Effector CD8-positive, alpha-beta T cell (primary cell): ENCODE measurements at regions not wholly inside any gene's neighbourhood (a gene's known extent, or its start where the extent isn't known, plus 50 kb on each side); places are given as distances from the start of the nearest gene placed in this dataset.

ENCODE experiments used
- DNase-seq: peaks from one replicate; lab custom pipeline; 2025; lab: John Stamatoyannopoulos, UW

DNA sequence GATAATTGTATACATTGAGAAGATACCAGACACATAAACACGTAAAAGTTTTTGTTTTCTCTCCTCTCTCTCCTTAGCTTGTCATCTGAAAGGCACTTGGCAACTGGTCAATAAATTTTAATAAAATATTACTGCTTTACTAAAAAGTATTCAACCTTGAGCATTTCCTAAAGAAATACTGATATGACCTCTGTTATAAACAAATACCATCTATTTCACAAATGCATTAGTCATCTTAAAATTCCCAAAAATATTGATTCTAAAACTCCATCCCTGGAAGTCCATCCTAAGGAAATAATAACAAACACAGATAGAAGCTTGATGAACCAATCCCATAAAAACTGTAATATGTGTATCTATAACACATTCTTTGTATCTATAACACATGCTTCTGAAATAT lies 483.2 kb downstream of the TLR4 start:
- DNase-seq, result no peak

DNA sequence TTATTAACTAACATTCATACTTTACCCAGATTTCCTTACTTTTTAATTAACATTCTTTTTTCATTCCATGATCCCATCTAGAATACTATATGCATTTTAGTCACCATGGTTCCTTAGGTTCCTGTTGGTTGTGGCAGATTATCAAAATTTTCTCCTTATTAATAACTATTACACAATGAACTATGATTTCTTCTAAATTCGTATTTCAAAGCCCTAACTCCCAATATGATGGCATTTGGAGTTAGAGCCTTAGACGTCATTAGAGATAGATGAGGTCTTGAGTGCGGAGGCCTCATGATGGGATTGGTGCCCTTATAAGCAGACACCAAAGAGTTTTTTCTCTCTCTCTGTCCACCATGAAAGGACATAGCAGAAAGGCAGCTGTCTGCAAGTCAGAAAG lies 485.4 kb downstream of the TLR4 start:
- DNase-seq, result no peak

DNA sequence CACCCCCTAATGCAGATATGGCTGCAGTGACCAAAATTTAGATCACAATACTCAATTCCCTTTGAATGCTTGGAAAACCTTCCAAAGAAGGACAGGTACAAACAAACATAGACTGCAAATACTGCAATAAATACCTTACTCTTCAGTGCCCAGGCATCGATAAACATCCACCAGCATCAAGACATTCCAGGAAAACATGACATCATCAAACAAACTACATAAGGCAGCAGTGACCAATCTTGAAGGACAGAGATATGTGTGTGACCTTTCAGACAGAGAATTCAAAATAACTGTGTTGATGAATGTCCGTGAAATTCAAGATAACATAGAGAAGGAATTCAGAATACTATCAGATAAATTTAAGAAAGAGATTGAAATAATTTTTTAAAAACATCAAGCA lies 488.6 kb downstream of the TLR4 start:
- DNase-seq, result no peak

DNA sequence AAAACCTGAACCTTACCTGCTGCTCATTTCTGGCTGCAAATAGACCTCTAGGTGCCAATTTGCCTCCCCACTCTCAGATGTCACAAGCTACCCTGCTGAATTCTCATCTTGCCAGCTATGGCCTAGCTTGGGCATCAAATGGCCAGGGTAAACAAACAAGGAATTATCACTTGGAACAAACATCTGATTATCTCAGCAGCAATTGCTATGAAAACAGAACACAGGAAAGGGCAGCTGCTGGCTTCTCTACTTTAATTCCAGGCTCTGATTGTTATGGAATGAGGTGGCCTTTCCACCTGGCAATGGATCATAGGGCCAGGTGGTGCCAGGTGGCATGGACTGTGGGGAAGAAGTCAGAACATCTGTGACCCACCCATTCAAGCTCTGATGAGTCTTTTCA lies 505.1 kb downstream of the TLR4 start:
- DNase-seq, result no peak

DNA sequence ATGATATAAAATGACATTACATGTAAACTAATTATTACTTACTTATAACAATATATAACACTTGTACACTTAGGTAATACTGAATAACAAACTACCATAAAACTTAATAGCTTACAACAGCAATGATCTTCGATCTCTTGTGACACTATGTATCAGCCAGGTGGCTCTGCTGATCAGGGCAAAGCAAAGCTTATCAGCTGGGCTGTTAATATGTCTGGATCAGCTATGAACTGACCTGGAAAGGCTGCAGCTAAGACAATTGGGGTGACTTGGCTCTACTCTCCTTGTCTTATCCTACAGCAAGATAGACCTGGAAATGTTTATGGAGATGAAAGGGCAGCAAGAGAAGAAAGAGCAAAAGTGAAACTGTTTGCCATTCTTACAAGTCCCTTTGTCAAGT lies 511.3 kb downstream of the TLR4 start:
- no peak for DNase-seq

DNA sequence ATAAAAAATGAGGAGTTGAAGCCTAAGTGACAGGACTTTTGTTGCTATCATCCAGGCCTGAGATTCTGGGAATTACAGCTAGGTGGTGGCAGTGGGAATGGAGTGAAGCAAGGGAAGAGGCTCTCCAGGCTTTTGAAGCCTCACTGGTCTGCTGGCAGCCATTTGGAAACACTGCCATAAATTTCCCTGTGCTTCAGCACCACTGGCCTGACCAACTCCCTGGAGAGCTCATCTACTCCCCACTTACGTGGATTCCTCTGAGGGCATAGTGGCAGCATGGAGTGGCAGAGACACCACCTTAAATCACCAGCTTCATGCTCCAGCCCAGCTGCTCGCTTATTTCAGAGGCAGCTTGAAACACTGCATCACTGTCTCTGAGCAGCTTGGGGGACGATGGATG lies 518.2 kb downstream of the TLR4 start:
- no peak for DNase-seq

DNA sequence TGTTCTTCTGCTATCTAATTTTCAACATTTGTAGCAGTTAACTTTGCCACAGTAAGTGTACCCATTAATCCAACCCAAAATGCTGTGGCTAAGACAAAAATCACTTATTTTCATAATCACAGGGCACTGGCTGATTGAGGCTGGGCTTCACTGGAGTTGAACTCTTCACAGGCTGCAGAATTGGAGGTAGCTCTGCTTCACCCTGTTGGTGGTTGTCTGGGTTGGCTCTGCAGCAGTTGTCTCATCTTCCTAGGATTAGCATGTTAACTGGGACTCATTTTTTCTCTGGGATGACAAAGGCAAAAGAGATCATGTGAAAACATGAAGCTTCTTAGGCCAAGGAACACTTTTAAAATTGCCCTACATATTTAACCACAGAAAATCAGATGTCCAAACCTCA lies 518.9 kb downstream of the TLR4 start:
- DNase-seq, result no peak

DNA sequence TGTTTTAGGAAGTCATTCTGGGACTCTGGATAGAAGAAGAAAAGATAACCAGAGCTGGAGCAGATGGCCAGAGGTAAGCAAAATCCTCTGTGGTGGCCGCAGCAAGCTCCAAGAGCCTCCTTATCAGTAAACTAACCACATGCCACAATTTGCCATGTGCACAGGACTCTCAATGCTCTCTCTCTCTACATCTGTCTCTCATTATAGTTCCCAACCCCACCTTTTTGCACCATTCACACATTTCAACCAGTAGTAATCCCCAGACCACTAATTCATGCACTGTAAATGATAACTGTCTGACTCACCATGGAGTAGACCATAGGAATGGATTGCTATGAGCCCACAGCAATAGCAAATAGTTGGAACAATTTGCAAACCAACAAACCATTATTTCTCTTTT lies 526.1 kb downstream of the TLR4 start:
- DNase-seq, result no peak

DNA sequence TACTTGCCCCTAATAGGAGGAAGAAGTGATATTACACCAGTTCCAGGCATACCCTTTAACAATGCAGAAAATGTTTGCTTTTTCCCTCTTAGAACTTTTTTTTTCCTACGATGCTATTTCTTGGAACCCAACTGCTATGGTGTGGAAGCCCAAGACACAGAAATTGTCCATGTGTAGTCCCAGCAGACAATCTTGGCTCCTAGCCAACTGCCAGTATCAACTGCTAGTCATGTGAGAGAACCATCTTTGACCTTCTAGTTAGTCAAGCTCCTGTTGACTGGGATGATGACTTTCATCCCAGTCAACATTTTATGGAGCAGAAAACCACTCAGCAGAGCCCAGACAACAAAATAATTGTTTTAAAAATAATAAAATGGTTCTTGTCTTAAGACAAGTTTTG lies 532.4 kb downstream of the TLR4 start:
- DNase-seq, result no peak

DNA sequence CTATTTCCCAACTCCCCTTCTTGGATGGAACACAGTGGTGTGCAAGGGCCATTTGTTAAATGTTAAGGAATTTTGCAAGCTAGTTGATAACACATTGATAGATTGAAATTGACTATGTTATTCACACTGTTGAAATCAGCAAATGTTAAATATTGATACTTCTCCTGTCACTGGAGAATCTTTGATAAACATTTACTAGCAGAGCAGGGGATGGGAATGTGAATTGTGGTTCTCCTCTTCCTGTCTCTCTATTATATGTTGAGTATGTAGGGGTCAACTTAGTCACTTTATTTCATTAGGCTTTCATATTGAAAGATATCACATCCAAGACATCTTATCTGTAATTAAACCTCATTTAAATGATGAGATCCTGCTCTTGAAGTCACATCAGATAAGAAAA lies 533.9 kb downstream of the TLR4 start:
- DNase-seq, result no peak

DNA sequence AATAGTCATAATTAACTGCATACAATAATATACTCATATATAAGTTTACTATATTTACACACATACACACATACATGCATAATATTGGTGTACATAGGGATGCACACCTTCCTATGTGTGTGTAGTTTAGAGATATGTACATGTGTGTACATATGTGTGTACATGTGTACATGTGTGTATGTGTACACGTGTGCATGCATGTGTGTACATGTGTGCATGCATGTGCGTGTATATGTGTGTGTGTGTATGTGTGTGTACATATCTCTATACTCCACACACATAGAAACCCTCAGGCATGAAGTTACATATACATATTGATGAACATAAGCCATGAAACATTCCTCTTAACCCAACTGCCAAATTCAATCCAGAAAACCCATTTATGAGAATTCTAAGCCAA lies 547.8 kb downstream of the TLR4 start:
- no peak for DNase-seq

DNA sequence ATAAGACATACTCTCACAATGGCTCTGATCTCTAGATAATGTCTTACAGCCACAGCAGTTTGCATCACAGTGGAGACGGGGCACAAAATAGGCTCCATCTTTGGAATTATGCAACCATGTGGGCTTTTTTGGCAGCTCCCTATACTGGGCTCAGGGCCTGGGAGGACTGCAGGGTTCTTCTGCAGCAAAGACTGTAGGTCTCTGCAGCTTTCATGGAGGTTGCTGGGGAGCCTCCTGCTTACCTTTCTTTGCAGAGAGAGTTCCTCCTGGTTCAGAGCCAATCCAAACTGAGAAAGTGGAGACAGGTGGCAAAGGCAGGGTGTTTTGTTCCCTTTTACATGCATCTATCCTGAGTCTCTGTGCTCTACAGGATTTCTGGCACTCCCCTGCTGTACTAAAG lies 558.0 kb downstream of the TLR4 start:
- DNase-seq, result no peak

DNA sequence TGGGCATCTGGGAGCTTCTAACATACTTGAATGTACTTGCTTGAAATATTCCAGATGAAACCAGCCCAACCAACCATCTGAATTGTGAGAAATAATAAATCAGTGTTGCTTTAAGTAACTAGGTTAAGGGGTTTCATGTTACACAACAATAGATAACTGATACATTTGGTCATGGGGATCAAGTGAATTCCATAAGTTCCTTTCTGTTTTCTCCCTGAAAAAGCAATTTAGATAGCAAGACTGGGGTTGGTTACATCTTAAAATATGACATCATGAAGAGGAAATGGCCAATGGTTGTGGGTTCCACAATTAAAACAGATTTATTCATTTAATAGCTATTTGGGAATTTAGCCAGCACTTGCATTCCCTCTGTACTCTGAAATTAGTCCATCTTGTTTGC lies 559.7 kb downstream of the TLR4 start:
- DNase-seq, result no peak

DNA sequence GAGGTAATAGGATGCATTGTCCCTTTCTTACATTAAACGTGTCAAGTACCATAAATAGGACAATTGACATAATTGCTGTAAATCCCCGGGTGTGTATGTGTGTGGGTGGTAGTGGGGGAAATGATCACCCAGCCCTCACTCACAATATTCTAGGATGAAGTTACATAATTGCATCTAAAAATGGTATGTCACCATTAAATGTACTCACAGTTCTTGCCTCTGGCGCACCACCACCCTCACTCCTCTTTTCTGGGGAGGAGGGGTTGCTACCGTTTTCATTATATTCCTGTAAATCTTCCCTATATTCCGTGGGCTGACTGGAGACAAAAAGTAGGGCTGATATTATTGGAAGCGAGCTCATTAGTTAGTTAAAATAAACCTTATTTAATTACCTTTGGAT lies 563.8 kb downstream of the TLR4 start:
- no peak for DNase-seq

DNA sequence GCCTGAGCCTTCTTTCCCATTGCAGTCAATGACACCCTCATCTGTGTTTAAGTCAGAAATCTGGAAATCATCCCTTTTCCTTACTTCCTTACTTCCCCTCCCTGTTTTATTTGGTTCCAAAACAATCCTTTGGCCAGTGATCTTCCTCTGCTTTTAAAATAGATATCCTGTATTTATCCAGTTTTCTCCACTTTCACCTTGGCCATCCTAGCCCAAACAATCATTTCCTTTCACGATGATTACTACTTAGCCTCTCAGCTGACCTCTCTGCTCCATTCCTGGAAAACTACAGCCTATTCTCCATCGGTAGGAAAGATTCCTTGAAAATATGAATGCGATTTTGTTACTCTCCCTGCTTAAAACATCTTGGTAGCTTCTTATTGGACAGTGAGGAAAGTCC lies 565.4 kb downstream of the TLR4 start:
- no peak for DNase-seq

DNA sequence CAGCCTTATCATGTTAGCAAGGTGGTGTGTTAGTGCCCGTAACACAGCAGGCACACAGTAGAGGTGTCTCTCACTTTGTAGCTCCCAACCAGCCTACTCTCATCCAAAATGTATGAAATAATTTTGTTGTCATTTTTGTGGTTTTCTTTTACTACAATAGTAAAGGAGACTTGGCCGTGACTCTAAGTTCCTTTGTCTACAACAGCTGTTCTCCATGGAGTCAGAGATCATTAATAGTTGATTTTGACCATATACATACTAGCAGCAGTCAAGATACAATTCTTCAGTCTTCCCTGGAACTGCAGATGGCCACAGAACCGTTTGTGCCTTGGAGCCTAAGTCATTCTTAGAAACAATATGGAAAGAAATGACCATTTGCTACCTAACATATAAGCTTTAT lies 567.1 kb downstream of the TLR4 start:
- DNase-seq, result no peak

DNA sequence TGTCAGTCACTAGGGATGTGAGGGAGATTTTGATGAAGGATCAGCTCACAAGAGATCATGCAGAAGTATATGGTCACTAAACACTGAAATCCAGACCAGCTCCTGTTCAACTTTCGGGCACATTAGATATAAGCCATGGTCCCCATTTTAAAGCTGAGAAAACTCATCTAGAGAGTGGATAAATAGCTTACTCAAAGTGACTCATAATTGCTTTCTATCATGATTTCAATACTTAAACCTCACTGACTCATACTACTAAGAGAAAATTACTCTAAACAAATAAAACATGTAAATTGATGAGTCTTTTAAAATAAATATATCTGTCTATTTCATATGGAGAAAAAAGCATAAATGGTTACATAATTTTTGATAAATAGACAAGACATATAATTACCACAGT lies 567.7 kb downstream of the TLR4 start:
- DNase-seq, result no peak

DNA sequence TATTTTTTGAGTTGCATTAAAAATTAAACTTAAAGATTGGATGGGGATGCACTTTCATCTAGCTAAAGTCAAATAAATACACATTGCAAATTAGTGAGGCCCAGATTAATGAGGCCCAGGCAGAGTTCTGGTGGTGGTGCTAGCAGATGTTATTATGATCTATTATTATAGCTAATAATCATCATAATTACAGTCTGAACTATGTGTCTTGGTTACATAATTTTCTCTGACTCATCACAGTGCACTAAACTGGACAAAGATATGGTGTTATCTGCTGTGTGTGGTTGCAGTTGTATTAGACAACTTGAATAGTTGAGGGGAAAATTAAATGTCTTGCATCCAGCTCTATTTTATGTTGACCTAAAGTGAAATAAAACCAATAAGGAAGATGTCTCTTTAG lies 568.8 kb downstream of the TLR4 start:
- DNase-seq, result no peak

DNA sequence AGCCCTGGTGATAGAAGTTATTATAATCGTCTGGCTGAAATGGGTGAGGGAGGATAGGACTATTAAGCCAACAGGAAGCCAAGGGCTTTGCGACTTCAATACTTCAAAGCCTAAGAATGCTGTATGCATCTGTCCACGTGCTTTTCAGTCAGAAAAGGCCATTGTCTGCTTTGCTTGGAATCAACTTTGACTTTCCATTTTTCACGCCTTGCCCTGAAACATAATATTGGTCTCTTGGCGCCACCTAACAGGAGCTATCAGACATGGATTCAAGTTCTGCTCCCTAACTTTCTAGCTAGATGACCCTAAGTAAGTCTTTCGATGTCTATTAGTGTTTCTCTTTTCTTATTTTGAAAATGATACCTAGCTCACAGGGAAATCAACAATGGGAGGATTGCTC lies 572.6 kb downstream of the TLR4 start:
- no peak for DNase-seq

DNA sequence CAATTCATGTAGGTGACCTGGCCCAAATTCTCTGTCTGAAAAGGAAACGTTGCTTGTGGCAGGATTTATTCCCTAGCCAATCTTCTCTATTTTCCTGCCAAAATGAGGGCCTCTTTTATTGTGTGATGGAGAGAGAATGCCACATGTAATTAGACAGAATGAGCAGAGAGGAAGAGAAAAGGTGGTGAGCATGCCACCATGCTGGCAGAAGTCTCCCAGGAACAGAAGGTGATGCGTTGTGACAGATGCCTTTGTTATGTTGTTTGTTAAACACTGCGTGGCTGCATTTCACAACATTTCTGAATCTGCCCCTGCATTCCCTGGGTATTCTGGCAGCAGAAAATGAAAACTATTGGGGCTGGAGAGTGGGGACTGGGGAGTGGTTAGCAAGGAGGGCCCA lies 577.6 kb downstream of the TLR4 start:
- no peak for DNase-seq

DNA sequence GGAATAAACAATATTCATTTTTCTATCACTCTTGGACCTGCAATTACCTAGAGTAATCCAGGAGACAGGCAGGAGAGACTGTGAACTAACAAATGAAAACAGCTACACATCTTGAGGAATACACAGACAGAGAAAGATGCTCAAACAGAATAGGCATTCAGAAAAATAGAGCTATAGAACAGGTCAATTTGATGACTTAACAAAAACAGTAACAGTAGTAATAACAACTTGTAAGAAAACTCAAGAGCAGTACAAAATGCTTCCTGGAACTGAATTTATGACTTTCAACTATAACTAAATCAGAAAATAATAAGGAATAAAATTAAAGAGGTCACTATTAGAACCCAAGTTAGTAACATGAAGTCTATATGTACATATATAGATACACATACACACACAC lies 579.3 kb downstream of the TLR4 start:
- no peak for DNase-seq

DNA sequence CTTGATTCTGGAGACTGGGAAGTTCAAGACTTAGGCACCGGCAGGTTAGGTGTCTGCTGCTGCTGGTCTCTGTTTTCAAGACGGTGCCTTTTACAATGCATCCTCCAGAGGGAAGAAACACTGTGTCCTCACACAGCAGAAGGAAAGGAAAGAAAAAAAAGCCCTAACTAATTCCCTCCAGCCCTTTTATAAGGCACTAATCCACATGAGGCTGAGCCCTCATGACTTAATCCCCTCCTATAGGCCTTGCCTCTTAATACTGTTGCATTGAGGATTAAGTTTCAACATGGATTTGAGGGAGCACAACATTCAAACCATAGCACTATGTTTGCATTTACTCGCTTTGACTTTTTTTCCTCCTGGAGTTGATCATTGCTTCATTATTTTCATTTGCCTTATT lies 585.9 kb downstream of the TLR4 start:
- DNase-seq, result no peak

DNA sequence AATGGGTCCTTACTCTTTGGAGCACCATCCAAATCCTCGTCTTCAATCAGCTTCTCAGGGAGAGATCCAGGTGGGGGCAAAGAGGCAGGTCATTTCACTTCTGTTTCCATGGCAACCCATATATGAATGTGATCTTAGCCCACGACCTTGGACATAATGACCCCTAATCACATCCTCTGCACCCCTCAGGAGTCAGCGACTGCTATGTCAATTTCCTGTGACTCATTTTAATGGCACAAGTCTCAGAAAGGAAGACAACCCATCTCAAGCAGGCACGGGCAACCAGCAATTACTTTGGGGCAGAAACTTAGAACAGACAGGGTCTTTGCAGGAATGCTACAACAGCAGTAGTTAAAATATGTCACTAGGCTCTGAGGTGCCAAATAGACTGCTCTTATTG lies 591.2 kb downstream of the TLR4 start:
- DNase-seq, result no peak

DNA sequence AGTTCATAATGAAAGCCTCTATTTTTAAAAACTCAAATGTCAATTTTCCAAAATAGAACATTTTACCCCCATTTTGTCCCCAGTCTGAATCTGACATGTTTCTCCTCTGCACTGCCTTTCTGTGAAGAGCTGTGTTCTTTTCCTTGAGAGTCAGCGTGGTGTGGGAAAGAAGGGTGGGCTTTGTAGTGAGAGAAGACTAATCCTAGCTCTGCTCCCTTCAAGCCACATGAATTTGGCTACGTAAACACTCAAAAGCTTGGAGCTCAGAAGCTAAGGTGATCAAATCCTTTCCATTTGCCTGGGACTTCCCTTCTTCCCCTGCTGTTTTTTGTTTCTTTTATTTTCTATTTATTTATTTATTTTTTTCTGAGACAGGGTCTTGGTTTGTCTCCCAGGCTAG lies 598.5 kb downstream of the TLR4 start:
- DNase-seq, result no peak

DNA sequence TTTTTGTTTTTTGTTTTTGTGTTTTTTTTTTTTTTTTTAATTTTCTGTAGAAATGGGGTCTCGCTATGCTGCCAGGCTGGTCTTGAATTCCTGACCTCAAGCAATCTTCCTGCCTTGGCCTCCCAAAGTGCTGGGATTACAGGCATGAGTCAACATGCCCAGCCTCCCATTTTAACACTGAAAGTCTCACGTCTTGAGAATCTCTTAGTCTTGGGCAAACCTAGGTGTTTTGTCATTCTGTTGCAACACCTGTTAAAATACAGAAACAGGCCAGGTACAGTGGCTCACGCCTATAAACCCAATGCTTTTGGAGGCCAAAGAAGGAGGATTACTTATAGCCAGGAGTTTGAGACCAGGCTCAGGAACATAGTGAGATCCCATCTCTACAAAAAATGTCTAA lies 599.0 kb downstream of the TLR4 start:
- DNase-seq, result no peak
